KMS-11 (cell line): ENCODE measurements at regions not wholly inside any gene's neighbourhood (a gene's known extent, or its start where the extent isn't known, plus 50 kb on each side); places are given as distances from the start of the nearest gene placed in this dataset.
A peak's percentile ranks its signal among the peaks of the same experiment; 100 is the strongest.

ENCODE experiments used
- H2AFZ ChIP-seq: fragments of 200-600 bp; sonication (generic); 2 replicates; pipeline ENCODE4 v1.6.1; 2016; ENCODE audit warnings: antibody characterized with exemption, mixed run types, low read depth
- H3K27ac ChIP-seq: fragments of 200-600 bp; sonication (generic); 2 replicates; pipeline ENCODE4 v1.6.1; 2016; ENCODE audit warnings: mild to moderate bottlenecking, mixed run types
- H3K27me3 ChIP-seq: fragments of 200-600 bp; sonication (generic); 2 replicates; pipeline ENCODE4 v1.6.1; 2017; ENCODE audit warnings: mild to moderate bottlenecking, low read depth, mixed run types, moderate library complexity; ENCODE audit not compliant: insufficient read depth
- H3K36me3 ChIP-seq: fragments of 200-600 bp; sonication (generic); 2 replicates; pipeline ENCODE4 v1.6.1; 2017; ENCODE audit warnings: mild to moderate bottlenecking, mixed run types; ENCODE audit not compliant: insufficient read depth
- H3K4me1 ChIP-seq: fragments of 200-600 bp; sonication (generic); 2 replicates; pipeline ENCODE4 v1.6.1; 2016; ENCODE audit warnings: mild to moderate bottlenecking, low read depth, mixed run types; ENCODE audit not compliant: poor library complexity, severe bottlenecking
- H3K4me2 ChIP-seq: fragments of 200-600 bp; sonication (generic); 2 replicates; pipeline ENCODE4 v1.7.0; 2016; ENCODE audit warnings: mild to moderate bottlenecking, mixed run types
- H3K4me3 ChIP-seq: fragments of 200-600 bp; sonication (generic); IDR thresholded peaks from 2 replicates; pipeline ENCODE4 v1.6.1; 2017; ENCODE audit warnings: low read depth, low read length, mixed read lengths; ENCODE audit not compliant: insufficient read depth
- H3K79me2 ChIP-seq: fragments of 200-600 bp; sonication (generic); 2 replicates; pipeline ENCODE4 v1.6.1; 2016; ENCODE audit warnings: low read depth, mixed run types; ENCODE audit not compliant: insufficient read depth
- H3K9ac ChIP-seq: fragments of 200-600 bp; sonication (generic); 2 replicates; pipeline ENCODE4 v1.6.1; 2016; ENCODE audit warnings: mild to moderate bottlenecking, mixed run types
- H4K20me1 ChIP-seq: fragments of 200-600 bp; sonication (generic); 2 replicates; pipeline ENCODE4 v1.6.1; 2016; ENCODE audit warnings: mild to moderate bottlenecking, mixed run types; ENCODE audit not compliant: insufficient read depth
- TF ChIP-seq, protein P1 (sequence below): fragments of 200-600 bp; sonication (generic); conservative IDR thresholded peaks from 2 replicates; pipeline ENCODE4 v1.6.1; 2017; ENCODE audit warnings: low read depth, mild to moderate bottlenecking, antibody characterized with exemption, low read length, moderate library complexity, mixed read lengths

DNA sequence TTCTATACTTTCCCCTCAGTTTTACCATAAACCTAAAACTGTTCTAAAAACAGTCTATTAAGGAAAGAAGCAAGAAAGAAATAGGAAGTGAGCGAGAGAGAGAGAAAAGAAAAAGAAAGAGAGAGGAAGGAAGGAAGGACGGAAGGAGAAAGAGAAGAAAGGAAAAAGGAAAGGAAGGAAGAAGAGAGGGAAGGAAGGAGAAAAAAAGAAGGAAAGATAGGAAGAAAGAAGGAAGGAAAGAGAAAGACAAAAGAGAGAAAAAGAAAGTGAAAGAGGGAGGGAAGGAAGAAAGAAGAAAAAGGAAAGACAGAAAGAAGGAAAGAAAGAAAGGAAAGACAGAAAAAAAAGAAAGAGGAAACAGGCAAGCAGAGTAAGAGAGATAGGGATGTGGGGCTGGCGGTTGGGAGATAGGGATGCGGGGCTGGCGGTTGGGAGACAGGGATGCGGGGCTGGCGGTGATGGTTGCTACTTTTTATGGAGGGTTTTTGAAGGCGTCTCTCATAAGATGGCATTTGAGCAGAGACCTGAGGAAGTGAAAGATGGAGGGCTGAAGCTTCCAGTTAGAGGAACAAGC is 70.4 kb upstream of the IRF2BP2 start:
- Histone ChIP-seq H3K4me2 (no peak overlapping the region), H3K27me3 (no peaks in the 10 kb centered on the region), H3K36me3 (no peaks in the 10 kb centered on the region), H3K4me3 (no peak overlapping the region), H3K79me2 (no peaks in the 10 kb centered on the region), H3K27ac (no peak overlapping the region), H4K20me1 (no peaks in the 10 kb centered on the region), H3K4me1 (no peaks in the 10 kb centered on the region), H3K9ac (no peak overlapping the region), H2AFZ (no peak overlapping the region)
- TF ChIP-seq, protein P1, sequence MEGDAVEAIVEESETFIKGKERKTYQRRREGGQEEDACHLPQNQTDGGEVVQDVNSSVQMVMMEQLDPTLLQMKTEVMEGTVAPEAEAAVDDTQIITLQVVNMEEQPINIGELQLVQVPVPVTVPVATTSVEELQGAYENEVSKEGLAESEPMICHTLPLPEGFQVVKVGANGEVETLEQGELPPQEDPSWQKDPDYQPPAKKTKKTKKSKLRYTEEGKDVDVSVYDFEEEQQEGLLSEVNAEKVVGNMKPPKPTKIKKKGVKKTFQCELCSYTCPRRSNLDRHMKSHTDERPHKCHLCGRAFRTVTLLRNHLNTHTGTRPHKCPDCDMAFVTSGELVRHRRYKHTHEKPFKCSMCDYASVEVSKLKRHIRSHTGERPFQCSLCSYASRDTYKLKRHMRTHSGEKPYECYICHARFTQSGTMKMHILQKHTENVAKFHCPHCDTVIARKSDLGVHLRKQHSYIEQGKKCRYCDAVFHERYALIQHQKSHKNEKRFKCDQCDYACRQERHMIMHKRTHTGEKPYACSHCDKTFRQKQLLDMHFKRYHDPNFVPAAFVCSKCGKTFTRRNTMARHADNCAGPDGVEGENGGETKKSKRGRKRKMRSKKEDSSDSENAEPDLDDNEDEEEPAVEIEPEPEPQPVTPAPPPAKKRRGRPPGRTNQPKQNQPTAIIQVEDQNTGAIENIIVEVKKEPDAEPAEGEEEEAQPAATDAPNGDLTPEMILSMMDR: no peak

DNA sequence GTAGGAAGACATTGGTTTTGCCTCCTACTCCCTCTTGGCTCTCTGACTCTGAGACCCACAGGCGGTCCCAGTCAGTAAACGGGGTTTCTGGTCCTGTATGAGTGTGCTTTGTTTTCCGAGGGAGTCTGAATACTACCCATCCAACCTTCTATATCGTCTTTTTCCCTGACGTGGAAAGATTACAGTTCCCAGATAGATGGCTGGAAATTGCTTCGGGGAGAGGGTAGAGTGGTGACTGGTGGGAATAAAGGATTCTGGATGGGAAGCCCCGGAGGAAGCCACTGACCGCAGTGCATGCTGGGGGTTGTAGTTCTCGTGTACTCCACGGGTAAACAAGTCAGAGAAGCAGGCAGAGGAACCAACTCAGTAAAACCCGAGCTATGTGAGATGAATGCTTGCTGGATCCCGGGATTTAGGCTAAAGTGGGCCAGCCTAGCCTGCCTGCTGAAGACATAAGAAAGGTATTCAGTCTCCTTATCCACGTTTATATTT is 66.2 kb upstream of the IRF2BP2 start:
- TF ChIP-seq, protein P1: no peak
- H3K27ac ChIP-seq: no peak overlapping the region
- H3K36me3 ChIP-seq: no peaks in the 10 kb centered on the region
- peak overlapping the region; percentile 64 for H2AFZ ChIP-seq
- no peaks in the 10 kb centered on the region for H3K27me3 ChIP-seq
- peaks cover 6% of the 10 kb centered on the region for H3K4me1 ChIP-seq
- H3K79me2 ChIP-seq: no peaks in the 10 kb centered on the region
- H3K4me2 ChIP-seq: peak overlapping the region; percentile 21; the same call in 1 of the 2 replicates
- no peaks in the 10 kb centered on the region for H4K20me1 ChIP-seq
- no peak overlapping the region for H3K9ac ChIP-seq
- H3K4me3 ChIP-seq: no peak overlapping the region

DNA sequence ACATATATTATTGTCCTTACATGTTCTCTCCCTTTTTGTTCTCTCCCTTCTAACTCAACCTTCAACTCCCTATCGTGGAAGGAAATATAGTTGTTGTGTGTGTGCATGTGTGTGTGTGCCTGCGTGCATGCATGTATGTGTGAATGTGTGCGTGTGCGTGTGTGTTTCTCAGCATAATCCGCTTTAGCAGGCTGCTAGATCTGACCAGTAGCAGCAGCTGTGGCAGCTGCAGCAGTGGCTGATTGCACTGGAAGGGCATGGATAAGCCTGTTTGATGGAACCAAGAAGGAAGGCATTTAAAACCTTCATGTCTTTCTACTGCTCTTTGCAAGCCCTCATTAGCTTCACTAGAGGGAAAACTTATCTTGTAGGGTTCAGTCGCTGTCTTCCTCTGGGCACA is 65.6 kb upstream of the IRF2BP2 start:
- Histone ChIP-seq H3K36me3 (no peaks in the 10 kb centered on the region), H3K27me3 (no peaks in the 10 kb centered on the region), H2AFZ (peak overlapping the region; percentile 64), H4K20me1 (no peaks in the 10 kb centered on the region), H3K79me2 (no peaks in the 10 kb centered on the region), H3K4me1 (peaks cover 10% of the 10 kb centered on the region), H3K4me3 (no peak overlapping the region), H3K4me2 (peak overlapping the region; percentile 21; the same call in 1 of the 2 replicates), H3K9ac (no peak overlapping the region), H3K27ac (no peak overlapping the region)
- TF ChIP-seq, protein P1: no peak

DNA sequence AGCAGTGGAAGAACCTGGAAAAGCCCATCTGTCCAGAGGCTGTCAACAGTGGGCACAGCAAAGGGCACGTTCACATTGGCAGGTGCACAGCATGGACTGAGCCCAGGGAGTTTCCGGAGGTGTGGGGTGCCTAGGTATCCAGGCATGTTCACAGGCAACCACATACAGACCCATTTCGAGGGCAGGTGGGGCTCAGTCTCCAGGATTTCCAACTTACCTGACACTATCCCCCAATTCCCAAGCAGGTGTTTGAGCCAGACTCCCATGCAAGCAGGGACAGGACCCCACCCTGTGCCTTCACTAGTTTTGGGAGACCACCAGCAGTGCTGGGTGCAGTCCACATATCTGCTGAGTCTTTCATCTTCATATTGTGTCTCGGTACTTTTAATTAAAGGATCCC is 65.0 kb upstream of the IRF2BP2 start:
- Histone ChIP-seq H4K20me1 (no peaks in the 10 kb centered on the region), H3K27ac (no peak overlapping the region), H3K4me1 (peaks cover 10% of the 10 kb centered on the region), H3K27me3 (no peaks in the 10 kb centered on the region), H3K79me2 (no peaks in the 10 kb centered on the region), H3K4me2 (no peak overlapping the region), H2AFZ (no peak overlapping the region), H3K36me3 (no peaks in the 10 kb centered on the region), H3K4me3 (no peak overlapping the region), H3K9ac (no peak overlapping the region)
- TF ChIP-seq, protein P1: no peak
